A673 (cell line): ENCODE measurements at regions not wholly inside any gene's neighbourhood (a gene's known extent, or its start where the extent isn't known, plus 50 kb on each side); places are given as distances from the start of the nearest gene placed in this dataset.

ENCODE experiments used
- BruUV-seq: library from RNA; stranded (reverse); fragments of 400-500 nt; replicated peaks from 2 replicates; lab custom pipeline; 2021; lab: Mats Ljungman, UMichigan
- CTCF ChIA-PET: fragments of 300-600 bp; sonication (Branson Sonifier 250); formaldehyde crosslinking; loops from one replicate; lab custom pipeline; 2022; ENCODE audit warnings: antibody characterized with exemption; lab: Charles Lee
- POLR2A ChIA-PET: fragments of 300-600 bp; sonication (Branson Sonifier 250); formaldehyde crosslinking; loops from one replicate; lab custom pipeline; 2022; ENCODE audit warnings: antibody characterized with exemption; ENCODE audit not compliant: low non-redundant PET; lab: Charles Lee
- DNase-seq: peaks from one replicate; pipeline ENCODE4 v3.0.0-alpha.2; 2015; ENCODE audit warnings: low spot score
- H3K27ac ChIP-seq: fragments of 200-600 bp; sonication (generic); 2 replicates; pipeline ENCODE4 v1.5.1; 2016; ENCODE audit warnings: mixed run types, low read depth, mild to moderate bottlenecking, mixed read lengths, antibody characterized with exemption, low read length; ENCODE audit not compliant: poor library complexity, severe bottlenecking
- H3K27me3 ChIP-seq: fragments of 200-600 bp; sonication (generic); replicated peaks from 2 replicates; pipeline ENCODE4 v1.6.1; 2017; ENCODE audit warnings: mixed run types, low read depth, mild to moderate bottlenecking, mixed read lengths, antibody characterized with exemption, low read length; ENCODE audit not compliant: insufficient read depth, poor library complexity
- H3K36me3 ChIP-seq: fragments of 200-600 bp; sonication (generic); 2 replicates; pipeline ENCODE4 v1.6.1; 2016; ENCODE audit warnings: mixed run types, mild to moderate bottlenecking, mixed read lengths, antibody characterized with exemption, low read length; ENCODE audit not compliant: insufficient read depth, poor library complexity, severe bottlenecking
- H3K4me1 ChIP-seq: fragments of 200-600 bp; sonication (generic); 2 replicates; pipeline ENCODE4 v1.6.1; 2017; ENCODE audit warnings: mixed run types, mild to moderate bottlenecking, mixed read lengths, antibody characterized with exemption, low read length; ENCODE audit not compliant: insufficient read depth, poor library complexity, severe bottlenecking
- H3K4me3 ChIP-seq: fragments of 200-600 bp; sonication (generic); 2 replicates; pipeline ENCODE4 v1.5.1; 2016; ENCODE audit warnings: low read depth, mixed run types, mild to moderate bottlenecking, mixed read lengths, low read length; ENCODE audit not compliant: poor library complexity, severe bottlenecking
- H3K9me3 ChIP-seq: fragments of 200-600 bp; sonication (generic); 2 replicates; pipeline ENCODE4 v1.6.1; 2016; ENCODE audit warnings: mixed run types, low read depth, mild to moderate bottlenecking, mixed read lengths, antibody characterized with exemption, low read length; ENCODE audit not compliant: poor library complexity, severe bottlenecking
- CTCF ChIP-seq: fragments of 300-800, 200-600 bp; sonication (generic); conservative IDR thresholded peaks from 2 replicates; pipeline ENCODE4 v1.5.1; 2017; ENCODE audit warnings: low read depth, mild to moderate bottlenecking, antibody characterized with exemption, low read length, moderate library complexity, mixed read lengths
- EZH2 ChIP-seq: fragments of 200-600 bp; sonication (generic); IDR thresholded peaks from 2 replicates; pipeline ENCODE4 v1.6.1; 2017; ENCODE audit warnings: borderline replicate concordance, low read depth, mild to moderate bottlenecking, mixed read lengths, antibody characterized with exemption, low read length; ENCODE audit not compliant: poor library complexity, severe bottlenecking
- intact Hi-C: fragments of 100-400 bp; cut with micrococcal nuclease; formaldehyde crosslinking; loops from one replicate; pipeline ENCODE4 v1.10.0; 2022; ENCODE audit not compliant: unreplicated experiment

- no peak overlapping the region for H3K27ac ChIP-seq
- ChIA-PET CTCF (no interaction called here), POLR2A (no interaction called here)
- H3K9me3 ChIP-seq = no peaks in the 10 kb centered on the region
- H3K27me3 ChIP-seq = no peaks in the 10 kb centered on the region
- TF ChIP-seq CTCF (no peak), EZH2 (no peak)
- H3K4me3 ChIP-seq = no peak overlapping the region
- no peak for DNase-seq
- H3K4me1 ChIP-seq = no peaks in the 10 kb centered on the region
- intact Hi-C loops = no loop called here
- no peaks in the 10 kb centered on the region for H3K36me3 ChIP-seq
- no TSS peak for BruUV-seq
Measured at GRCh38 chr10:8981277-8981676, 926.8 kb downstream of the GATA3 start.

- no peaks in the 10 kb centered on the region for H3K9me3 ChIP-seq
- no TSS peak for BruUV-seq
- H3K36me3 ChIP-seq = no peaks in the 10 kb centered on the region
- no peak overlapping the region for H3K4me3 ChIP-seq
- TF ChIP-seq CTCF = no peak
- TF ChIP-seq EZH2 = no peak
- no peaks in the 10 kb centered on the region for H3K4me1 ChIP-seq
- no peak overlapping the region for H3K27ac ChIP-seq
- no peak for DNase-seq
- intact Hi-C loops = no loop called here
- H3K27me3 ChIP-seq = no peaks in the 10 kb centered on the region
- CTCF ChIA-PET = no interaction called here
- POLR2A ChIA-PET = no interaction called here
Measured at GRCh38 chr10:8985651-8986050, 931.2 kb downstream of the GATA3 start.

- POLR2A ChIA-PET = no interaction called here
Measured at GRCh38 chr10:8986975-8987374, 932.5 kb downstream of the GATA3 start.

More at GRCh38 chr10:8986975-8987374, 932.5 kb downstream of the GATA3 start:
- CTCF ChIA-PET = no interaction called here
- intact Hi-C loops = no loop called here
- BruUV-seq = no TSS peak
- Histone ChIP-seq H3K27ac (no peak overlapping the region), H3K9me3 (no peaks in the 10 kb centered on the region), H3K36me3 (no peaks in the 10 kb centered on the region), H3K4me1 (no peaks in the 10 kb centered on the region), H3K4me3 (no peak overlapping the region), H3K27me3 (no peaks in the 10 kb centered on the region)
- DNase-seq = no peak
- TF ChIP-seq EZH2 (no peak), CTCF (no peak)
